Ureter (tissue), 1 donor: ENCODE measurements at regions not wholly inside any gene's neighbourhood (a gene's known extent, or its start where the extent isn't known, plus 50 kb on each side); places are given as distances from the start of the nearest gene placed in this dataset.
"Not testable (repeated sequence)": the region's sequence is repeated elsewhere in the genome, so short reads cannot be mapped to it uniquely, and the experiment has no call there.

Experiments used
- DNase-seq: peaks from one replicate; pipeline ENCODE4 v3.0.0-alpha.2; 2020; ENCODE audit warnings: low spot score
- donor health status: DM: yes; HTN: yes; CAD: no.

DNA sequence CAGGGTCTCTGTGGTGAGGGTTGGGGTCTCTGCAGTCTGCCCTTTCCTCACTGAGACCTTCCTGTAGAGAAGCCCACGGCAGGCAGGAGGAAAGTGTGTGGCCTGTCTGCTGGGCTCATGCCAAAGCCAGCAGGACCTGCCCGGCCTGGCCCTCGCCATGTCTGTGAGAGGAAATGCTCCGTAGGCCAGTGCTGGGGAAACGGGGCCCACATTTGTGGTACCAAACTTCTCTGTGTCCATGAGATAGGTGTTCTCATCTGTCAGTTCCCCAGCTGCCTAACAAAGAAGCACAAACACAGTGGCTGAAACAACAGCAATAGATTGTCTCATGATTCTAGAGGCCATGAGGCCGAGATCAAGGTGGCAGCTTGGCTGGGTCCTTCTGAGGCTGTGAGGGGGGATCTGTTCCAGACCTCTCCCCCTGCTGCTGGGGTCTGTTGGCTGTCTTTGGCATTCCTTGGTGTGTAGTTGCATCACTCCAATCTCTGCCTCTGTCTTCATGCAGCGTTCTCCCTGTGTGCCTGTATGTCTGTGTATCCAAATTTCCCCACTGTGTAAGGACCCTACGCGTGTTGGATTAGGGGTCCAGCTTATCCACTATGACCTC lies 772.5 kb downstream of the TBC1D22A start:
- no peak for DNase-seq

GRCh38 chr22:47533961-47534803 lies 771.7 kb downstream of the TBC1D22A start:
- no peak for DNase-seq

- no peak for DNase-seq
Measured at GRCh38 chr22:47517062-47517461, 754.6 kb downstream of the TBC1D22A start.

DNA sequence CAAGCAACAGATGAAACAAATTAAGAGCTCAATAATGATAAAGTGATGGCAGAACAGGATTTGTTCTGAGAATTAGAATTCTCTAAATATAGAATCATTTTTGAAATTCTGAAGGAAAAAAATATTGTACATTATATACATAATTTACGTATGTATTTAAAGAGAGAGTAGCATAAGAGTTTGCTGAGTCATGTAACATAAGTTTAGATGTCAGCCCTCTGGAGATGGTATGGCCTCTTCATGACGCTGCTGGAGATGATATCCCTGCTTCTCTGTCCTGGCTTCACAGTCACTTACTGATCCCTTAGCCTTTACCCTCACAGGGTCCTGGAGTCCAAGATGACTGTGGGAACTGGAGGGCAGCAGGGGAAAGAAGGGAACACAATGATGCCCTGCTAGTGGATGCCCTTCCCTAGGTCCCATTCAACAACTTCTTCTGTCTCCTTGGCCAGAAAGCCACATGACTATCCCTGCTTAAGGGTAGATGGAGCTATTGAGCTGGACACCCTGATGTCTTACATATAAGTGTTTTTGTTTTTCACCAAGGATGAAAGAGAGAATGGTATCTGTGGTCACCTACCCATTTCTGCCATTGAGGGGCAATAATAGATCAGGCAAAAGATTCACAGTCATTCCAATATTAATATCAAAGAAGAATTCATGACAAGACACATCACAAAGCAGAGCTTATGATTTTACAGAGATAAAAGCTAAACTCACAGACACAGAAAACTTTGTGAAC lies 753.1 kb downstream of the TBC1D22A start:
- DNase-seq = no peak

DNA sequence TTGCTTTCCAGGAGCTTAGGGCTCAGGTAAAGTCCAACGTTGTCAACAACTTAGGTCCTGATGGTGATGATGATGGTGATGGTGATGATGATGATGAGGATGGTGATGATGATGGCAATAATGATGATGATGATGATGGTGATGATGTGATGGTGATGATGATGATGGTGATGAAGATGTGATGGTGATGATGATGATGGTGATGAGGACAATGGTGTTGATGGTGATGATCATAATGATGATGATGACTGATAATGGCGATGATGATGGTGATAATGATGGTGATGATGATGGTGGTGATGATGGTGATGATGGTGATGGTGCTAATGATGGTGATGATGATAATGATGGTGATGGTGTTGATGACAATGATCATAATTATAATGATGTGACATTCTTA lies 750.2 kb downstream of the TBC1D22A start:
- DNase-seq = no peak

- DNase-seq = no peak
Measured at GRCh38 chr22:47504962-47505361, 742.5 kb downstream of the TBC1D22A start.

- no peak for DNase-seq
Measured at GRCh38 chr22:47498969-47499495, 736.6 kb downstream of the TBC1D22A start.

DNA sequence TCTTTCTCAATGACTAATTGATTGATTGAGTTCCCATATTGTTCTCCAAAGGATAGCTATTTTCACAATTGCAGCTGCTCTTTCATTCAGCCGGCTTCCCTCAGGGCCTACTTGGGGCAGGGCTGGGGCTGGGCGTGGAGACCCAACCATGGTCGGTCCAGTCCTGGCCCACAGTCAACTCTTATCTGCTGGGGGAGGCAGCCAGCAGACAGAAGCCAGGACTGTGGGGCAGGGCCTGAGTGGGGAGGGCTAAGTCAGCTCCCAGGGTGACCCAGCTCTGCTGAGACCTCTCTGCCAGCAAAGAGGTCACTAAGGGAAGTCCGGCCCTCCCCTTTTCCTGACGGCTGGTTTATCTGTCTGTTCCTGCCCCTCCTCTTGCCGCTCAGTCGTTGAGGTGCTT lies 735.2 kb downstream of the TBC1D22A start:
- no peak for DNase-seq

- DNase-seq = no peak
Measured at GRCh38 chr22:47495110-47495509, 732.7 kb downstream of the TBC1D22A start.

- DNase-seq = not testable (repeated sequence)
Measured at GRCh38 chr22:47488131-47488530, 725.7 kb downstream of the TBC1D22A start.

GRCh38 chr22:47486569-47487312 lies 724.3 kb downstream of the TBC1D22A start:
- DNase-seq = no peak

GRCh38 chr22:47484960-47485569 lies 722.6 kb downstream of the TBC1D22A start:
- DNase-seq = no peak

DNA sequence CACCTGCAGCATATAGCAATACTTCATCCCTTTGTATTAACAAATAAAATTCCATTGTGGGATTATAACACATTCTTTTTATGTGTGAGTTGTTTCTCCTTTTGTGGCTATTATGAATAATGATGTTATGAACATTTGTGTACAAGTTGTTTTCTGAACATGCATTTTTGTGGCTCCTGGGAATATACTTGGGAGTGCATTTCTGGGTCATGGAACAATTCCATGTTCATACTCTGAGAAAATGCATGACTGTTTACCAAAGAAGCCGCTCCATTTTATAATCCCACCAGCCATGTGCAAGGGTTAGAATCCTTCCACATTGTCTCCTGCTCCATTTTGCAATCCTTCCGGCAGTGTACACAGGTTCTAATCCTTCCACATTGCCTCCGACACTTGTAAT lies 713.8 kb downstream of the TBC1D22A start:
- no peak for DNase-seq

GRCh38 chr22:47474895-47475294 lies 712.4 kb downstream of the TBC1D22A start:
- no peak for DNase-seq

- DNase-seq = no peak
Measured at GRCh38 chr22:47474464-47474863, 712.0 kb downstream of the TBC1D22A start.

DNA sequence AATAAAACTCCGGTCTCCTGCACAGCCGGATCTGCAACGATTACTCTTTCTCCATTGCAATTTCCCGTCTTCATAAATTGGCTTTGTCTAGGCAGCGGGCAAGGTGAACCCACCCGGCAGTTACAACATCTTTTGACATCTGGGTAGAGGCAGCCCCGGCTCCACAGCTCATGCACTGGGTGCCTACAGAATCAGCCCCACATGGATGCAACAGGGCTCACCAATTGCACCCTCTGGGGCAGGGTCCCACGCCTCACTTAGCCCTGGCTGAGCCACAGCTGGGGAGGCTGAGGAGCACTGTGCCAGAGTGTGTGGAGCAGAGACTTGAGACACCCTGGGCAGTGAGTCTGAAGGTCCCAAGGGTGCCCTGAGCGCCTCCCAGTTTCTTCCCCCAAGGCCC lies 710.2 kb downstream of the TBC1D22A start:
- no peak for DNase-seq

- DNase-seq = no peak
Measured at GRCh38 chr22:47471406-47471805, 709.0 kb downstream of the TBC1D22A start.

GRCh38 chr22:47465809-47466208 lies 703.4 kb downstream of the TBC1D22A start:
- DNase-seq = no peak

DNA sequence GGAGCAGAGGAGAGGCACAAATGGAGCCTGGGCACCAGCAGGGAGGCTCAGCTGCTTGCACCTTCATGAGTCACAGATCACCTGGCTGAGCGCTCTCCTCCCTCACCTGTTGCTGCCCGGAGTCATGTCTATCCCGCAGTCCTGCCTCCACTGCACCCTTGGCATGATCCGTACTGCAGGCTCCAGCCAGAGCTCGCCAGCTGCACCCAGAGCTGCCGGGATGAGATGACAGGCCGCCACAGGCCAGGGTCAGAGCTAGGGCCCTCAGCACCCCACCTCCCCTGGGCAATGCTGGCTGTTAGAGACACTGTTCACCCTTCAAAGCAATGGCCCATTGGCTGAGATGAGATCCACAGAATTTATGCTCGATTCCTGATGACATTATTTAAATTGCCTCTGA lies 702.8 kb downstream of the TBC1D22A start:
- DNase-seq = no peak

DNA sequence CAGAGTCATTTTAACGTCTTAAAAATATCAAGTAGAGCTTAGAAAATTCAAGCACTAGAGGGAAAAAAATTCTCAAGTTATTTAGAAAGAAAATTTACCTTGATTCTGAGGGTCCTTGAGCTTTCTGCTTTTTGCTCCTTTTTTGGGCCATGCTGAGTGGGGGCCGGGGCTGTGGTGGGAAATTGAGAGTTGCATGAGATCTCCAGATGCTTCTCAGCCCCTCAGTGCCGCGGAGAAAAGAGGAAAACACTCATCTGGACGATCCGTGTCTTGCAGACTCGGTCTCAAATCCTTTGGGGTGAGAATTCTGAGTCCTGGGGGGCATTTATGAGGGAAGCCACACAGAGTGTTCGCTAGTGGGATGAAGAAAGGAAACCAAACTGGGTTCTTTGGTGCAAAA lies 700.8 kb downstream of the TBC1D22A start:
- DNase-seq = no peak

DNA sequence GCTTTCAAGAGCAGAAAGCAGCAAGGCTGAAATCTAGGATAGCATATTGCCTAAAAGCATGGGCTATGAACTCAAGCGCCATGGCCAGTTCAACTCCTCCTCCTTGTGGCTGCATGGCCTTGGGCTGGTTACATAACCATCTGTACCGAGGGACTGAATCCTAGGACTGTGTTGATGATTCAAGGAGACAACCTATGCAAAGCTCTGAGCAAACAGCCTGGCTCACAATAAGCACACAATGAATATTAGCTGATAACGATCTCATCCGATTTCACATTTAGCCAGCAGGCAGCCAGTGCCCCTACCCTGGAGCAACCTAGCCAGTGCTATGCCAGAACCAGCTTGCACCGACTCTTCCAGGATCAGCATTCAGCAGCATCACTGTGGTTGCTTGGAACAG lies 698.4 kb downstream of the TBC1D22A start:
- no peak for DNase-seq
